ENCODE measurements at regions not wholly inside any gene's neighbourhood (a gene's known extent, or its start where the extent isn't known, plus 50 kb on each side); places are given as distances from the start of the nearest gene placed in this dataset.
"Not testable (repeated sequence)": the region's sequence is repeated elsewhere in the genome, so short reads cannot be mapped to it uniquely, and the experiment has no call there.

DNA sequence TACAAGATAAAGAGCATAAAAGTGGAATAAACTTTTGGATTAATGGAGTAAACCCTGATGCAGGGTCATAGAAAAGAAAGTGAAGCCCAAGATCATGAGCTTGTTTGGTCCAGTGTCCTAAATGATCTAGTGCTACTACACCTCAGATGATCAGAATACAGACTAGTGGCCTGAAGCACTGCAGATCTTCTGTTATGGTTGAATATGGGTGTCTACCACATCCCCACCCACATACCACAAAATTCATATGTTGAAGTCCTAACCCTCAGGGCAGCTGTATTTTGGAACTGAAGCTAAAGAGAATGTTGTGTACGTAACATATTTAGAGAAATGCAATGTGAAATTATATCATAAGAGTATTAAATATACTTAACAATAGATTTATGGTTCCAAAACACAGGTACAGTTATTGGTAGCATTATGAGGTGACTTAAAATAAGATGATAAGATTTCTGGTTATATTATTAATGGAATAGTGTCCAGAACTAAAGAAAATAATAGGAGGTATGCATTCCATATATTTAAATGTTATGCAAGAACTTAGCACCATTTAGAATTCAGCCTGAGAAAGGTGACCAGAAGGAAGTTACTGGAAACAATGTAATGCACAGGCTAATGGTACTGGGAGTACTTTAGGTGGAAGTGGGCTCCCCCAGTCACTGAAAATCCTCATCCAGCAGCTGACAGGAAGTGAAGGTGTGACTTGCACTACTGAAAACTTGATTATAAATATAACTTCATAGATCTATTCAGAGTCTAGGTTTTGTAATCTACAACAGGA is 1155.1 kb downstream of the TAF11L14 start:
- no peak for DNase-seq (ENCODE audit: low read depth, low spot score)

DNA sequence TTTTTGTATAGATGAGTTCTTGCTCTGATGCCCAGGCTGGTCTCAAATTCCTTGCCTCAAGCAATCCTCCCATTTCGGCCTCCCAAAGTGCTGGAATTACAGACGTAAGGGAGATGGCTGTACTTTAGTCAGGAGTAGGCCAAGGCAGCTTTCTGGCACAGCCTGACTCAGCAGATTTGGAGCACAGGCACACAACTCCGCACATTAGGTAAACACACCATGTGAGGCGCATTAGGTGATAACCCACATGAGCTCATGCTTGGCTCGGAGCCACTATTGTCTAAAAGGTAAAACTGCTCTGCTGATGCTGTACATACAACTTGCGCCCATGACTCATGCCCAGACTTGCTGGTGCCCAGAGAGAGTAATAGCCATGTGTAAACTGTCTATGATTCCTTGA is 1157.9 kb downstream of the TAF11L14 start:
- DNase-seq (ENCODE audit: low read depth, low spot score): no peak

DNA sequence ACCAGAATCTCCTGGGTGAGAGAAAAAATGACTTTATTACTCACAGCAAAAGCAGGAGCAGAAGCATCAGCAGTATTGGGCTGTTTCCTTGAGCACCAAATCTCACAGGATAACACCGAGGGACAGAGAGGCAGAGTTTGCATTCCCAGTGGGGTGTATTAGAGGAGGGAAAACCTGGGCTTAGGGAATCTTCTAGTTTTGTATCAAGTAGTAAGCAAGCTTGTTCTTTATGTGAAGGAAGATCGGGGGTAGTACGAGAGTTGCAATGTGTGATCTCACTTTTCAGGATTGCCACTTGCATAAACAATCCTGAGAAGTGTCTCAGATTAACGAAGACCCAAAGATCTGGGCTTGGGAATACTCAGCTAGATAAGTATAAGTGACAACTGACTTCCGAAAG is 1163.0 kb downstream of the TAF11L14 start:
- no peak for DNase-seq (ENCODE audit: low read depth, low spot score)

DNA sequence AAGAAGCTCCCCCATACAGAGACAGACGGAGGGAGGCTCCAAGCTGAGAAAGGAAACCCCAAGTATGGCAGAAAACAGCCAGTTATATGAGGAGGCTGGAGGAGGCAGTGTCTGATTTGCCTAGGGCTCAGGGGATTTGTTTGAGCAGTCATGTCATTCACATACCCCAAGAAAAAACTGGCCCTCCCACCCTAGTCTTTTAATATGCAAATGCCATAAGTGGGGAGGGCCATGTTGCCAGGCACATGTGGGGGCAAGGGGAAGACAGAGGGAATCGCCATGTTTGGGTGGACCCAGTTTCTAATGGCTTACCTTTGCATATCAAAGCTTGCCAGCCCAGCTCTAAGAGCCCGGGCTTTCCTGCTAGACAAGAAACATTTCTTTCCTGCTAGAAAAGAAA is 1163.8 kb downstream of the TAF11L14 start:
- no peak for DNase-seq (ENCODE audit: low read depth, low spot score)

DNA sequence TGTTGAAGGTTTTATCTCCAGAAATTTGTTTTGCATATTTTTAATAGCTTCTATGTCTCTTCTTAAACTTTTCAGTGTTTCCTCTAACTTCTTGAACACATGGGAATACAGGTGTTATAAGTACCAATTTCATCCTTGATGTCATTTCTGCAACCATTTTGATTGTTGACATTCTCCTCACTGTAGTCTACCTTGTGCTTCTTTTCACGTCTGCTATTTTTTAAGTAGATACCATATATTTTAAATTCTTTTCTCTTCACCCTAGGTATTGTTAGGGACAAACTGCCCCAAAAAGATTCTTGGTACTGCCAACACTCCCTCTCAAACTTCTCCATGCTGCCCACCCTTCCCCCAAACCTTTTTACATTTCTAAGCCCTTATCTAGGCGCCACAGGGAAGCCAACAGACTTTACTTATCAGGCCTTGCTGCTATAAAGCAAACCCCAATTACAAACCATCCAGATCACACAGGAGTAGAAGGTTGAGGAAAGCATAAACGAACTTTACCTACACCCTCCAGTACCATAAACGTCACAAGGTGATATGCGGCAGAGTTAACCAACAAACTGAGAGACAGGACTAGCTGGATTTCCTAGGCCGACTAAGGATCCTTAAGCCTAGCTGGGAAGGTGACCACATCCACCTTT is 1165.3 kb downstream of the TAF11L14 start:
- no peak for DNase-seq (ENCODE audit: low read depth, low spot score)

DNA sequence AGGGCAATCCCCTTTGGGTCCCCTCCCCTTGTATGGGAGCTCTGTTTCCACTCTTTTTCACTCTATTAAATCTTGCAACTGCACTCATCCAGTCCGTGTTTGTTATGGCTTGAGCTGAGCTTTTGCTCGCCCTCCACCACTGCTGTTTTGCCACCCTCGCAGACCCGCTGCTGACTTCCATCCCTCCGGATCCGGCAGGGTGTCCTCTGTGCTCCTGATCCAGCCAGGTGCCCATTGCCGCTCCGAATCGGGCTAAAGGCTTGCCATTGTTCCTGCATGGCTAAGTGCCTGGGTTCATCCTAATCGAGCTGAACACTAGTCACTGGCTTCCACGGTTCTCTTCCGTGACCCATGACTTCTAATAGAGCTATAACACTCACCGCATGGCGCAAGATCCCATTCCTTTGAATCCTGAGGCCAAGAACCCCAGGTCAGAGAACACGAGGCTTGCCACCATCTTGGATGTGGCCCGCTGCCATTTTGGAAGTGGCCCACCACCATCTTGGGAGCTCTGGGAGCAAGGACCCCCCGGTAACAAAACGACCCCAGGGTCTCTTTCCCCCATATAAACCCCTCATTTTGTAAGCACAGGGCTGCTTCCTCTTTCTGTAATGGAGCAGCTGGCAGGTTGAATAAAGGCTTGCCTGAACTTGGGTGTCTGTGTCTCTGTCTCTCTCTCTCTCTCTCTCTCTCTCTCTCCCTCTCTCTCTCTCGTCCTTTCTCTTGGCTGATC is 1166.2 kb downstream of the TAF11L14 start:
- DNase-seq (ENCODE audit: low read depth, low spot score): no peak

DNA sequence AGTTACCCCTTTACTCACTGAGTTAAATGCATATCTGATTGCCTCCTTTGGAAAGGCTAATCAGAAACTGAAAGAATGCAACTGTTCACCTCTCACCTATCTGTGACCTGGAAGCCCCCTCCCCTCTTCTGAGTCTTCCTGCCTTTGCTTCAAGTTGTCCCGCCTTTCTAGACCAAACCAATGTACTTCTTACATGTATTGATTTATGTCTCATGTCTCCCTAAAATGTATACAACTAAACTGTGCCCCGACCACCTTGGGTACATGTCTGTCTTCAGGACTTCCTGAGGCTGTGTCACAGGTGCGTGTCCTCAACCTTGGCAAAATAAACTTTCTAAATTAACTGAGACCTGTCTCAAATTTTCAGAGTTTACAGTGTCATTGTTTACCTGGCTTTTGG is 1167.2 kb downstream of the TAF11L14 start:
- DNase-seq (ENCODE audit: low read depth, low spot score): not testable (repeated sequence)

DNA sequence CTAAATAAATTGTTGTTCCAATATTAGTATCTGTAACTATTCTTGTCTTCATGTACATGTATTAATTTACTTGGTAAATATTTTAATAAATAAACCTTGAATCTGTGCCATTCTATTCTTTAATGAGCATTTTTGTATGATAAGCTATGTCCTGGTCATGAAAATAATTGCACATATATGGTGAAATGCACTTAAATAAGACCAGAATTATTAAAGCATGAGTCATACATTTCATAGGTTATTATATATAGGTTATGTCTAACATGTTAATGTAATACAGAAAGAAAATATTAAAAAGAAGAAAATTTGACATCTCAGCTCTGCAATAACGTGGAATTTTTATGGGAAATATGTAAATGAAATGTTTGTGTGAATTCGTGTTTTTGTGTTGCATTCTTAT is 1168.1 kb downstream of the TAF11L14 start:
- no peak for DNase-seq (ENCODE audit: low read depth, low spot score)

DNA sequence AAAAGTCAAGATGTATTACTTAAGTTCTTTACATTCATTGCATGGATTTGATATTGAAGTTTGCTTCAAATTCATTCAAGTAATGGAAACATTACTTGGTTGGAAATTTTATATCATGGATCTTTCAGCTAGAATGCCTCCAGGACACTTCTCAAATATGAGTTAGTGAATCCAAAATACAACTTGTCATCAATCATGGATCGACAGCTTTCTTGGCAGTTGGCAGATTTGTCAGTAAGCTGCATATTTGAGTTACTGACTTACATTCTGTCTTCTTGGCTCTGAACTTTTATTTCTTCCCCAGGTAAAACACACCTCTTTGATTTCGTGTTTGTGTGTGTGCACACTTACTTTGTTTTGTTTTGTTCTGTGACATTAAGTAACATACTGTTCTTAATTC is 1171.1 kb downstream of the TAF11L14 start:
- no peak for DNase-seq (ENCODE audit: low read depth, low spot score)

DNA sequence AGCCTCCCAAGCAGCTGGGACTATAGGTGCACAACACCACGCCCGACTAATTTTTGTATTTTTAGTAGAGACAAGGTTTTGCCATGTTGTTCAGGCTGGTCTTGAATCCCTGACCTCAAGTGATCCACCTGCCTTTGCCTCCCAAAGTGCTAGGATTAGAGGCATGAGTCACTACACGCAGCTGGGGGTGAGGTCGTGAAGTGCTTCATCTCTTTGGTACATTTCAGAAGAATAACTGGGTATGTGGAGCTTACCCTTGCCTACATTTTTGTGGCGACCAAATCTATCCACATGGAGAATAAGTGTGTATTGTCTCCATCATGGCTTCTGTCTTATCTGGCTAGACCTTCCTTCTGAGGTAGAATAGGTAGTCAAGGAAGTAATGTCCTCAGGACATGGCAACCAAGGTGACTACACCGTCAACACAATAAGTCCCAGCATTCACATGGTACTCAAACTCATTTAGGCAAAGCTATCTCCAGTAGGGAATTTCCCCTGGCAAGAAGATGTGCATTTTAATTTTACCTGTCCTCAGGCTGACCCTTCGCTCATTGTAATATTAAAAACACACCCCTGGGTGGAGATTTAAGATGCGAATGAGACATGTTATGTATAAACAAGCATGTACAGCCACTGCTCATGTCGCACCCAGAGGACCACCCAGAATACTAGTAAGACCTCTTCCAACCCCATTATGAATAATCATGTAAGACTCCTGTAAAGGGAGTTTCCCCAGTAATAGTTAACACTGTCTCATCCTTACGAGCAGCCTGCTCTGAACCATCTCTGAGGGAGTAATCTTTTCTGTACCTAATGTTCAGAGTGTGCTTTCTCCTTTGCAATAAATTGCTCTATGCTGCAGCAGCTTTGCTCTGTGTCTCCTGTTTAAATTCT is 1173.2 kb downstream of the TAF11L14 start:
- no peak for DNase-seq (ENCODE audit: low read depth, low spot score)

DNA sequence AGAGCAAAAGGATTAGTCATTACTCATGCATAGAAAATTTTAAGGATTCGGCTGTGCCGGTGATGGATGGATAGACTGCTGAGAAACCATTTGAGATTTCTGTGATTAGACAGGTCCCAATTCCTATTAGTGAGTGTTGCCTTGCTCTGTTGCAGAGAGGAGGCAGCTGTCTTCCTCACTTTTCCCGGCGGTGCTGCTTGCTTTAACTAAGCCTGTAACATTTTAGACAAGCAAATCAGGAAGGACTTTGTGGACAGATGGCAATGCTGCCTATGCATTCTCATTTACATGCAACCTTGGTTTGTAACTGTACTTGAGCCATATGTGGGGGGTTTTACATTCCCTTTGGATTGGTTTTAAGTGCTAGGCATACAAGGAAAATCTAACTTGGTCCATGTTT is 1176.3 kb downstream of the CDH18 start:
- DNase-seq (ENCODE audit: low read depth, low spot score): no peak

DNA sequence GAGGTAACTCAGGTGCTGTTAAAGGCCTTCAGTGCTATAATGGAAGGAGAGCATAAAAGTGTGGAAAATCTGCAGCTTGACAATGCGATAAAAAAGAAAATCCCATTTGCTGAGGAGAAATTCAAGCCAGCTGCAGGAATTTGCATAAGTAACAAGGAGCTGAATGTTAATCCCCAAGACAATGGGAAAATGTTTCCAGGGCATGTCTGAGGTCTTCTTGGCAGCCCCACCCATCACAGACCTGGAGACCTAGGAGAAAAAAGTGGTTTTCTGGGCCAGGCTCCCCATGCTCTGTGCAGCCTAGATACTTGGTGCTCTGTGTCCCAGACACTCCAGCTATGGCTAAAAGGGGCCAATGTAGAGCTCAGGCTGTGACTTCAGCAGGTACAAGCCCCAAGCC is 1159.6 kb downstream of the CDH18 start:
- DNase-seq (ENCODE audit: low read depth, low spot score): no peak

DNA sequence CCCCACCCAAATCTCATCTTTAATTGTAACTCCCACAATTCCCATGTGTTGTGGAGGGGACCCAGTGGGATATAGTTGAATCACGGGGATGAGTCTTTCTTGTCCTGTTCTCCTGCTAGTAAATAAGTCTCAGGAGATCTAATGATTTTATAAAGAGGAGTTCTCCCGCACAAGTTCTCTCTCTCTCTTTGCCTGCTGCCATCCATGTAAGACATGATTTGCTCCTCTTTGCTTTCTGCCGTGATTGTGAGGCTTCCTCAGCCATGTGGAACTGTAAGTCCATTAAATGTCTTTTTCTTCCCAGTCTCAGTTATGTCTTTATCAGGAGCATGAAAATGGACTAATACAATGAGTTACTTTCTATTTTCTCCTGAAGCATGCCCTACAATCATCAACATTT is 1158.5 kb downstream of the CDH18 start:
- no peak for DNase-seq (ENCODE audit: low read depth, low spot score)

DNA sequence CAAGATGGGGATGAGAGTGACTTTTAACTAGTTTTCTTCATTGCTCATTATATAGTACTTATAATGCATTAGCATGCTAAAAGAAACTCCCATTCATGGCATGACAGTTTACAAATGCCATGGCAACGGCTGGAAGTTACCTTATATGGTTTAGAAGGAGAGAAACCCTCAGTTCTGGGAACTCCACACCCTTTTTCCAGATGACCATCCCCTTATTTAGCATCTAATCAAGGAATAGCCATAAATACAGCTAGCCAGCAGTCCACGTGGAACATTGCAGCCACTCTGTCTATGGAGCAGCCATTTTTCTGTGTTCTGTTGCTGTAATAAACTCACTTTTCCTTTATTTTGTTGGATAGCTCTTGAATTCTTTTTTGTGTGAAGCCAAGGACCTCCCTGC is 1137.8 kb downstream of the CDH18 start:
- no peak for DNase-seq (ENCODE audit: low read depth, low spot score)

DNA sequence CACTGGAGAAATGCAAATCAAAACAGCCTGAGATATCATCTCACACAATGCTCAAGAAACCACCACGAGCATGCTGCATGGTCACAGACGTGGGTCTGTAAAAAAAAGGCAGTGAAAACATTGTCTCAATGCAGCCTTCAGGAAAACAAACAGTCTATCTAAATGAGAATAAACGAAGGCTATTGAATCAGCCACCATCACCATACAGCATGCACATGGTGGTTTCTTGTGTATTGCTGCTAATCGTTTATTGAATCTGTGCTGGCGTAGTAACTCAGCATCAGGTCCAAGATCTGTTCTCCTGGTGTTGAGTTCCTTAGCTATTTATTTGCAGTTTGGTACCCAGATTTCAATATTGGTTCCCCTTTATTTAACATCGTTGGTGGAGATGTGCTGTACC is 1115.0 kb downstream of the CDH18 start:
- no peak for DNase-seq (ENCODE audit: low read depth, low spot score)

DNA sequence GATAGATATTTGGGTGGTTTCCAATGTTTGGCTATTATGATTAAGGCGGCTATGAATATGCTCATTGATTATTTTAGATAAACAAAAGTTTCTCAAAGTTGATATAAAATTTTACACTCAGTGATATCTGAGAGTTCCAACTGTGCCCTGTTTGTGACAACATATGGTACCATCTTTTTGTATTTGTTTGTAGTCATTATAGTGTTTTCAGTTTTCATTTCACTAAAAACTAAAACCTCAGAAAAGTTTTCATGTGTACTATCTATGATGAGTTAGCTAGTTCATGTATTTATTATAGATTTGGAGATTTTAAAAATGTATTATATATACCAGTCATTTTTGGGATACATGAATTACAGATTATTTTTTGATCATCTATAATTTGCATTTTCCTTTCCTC is 1111.4 kb downstream of the CDH18 start:
- no peak for DNase-seq (ENCODE audit: low read depth, low spot score)

DNA sequence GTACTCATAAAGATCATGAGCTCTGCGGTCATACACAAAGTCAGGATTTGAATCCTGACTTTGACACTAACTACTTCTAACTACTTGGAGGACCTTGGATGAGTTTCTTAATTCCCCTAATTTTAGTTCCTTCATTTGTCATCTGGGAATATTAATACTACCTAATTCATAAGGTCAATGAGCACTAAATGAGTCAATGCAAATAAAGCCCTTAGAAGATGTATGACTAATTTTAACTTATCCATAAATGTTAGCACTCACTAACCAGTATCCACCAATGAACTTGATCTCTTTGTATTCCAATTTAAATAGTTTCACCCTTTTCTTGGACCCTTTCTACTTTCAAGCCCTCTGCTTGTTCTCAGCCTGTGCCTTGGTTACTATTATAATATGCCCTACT is 1106.4 kb downstream of the CDH18 start:
- DNase-seq (ENCODE audit: low read depth, low spot score): no peak

DNA sequence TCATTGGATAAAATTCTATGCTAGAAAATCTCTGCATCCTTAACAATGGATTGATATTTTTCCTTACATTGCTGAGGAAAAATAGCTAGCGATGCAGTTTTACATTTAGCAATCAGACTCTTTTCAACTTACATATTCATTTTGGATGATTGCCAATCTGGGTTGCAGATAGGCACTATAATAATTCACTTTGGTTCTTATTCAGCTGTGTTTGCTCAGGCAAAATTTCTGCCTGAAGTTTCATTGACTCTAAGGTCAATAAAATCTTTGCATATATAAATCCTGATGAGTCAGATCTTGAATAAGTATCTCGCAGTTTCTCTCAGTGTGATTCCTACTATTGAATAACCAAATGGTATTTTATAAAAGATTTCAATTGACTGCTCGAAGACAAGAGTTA is 1105.8 kb downstream of the CDH18 start:
- DNase-seq (ENCODE audit: low read depth, low spot score): no peak

DNA sequence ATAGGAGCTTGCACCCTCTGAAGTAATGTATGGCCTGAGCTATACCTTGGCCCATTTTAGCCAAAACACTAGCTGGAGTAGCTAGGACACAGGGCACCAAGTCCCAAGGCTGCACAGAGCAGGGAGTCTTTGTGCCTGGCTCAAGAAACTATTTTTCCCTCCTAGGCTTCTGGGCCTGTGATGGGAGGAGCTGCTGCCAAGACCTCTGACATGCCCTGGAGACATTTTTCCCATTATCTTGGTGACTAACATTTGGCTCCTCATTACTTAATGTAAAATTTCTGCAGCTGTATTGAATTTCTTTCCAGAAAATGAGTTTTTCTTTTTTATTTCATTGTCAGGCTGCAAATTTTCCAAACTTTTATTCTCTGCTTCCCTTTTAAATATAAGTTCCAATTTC is 1099.2 kb downstream of the CDH18 start:
- no peak for DNase-seq (ENCODE audit: low read depth, low spot score)

DNA sequence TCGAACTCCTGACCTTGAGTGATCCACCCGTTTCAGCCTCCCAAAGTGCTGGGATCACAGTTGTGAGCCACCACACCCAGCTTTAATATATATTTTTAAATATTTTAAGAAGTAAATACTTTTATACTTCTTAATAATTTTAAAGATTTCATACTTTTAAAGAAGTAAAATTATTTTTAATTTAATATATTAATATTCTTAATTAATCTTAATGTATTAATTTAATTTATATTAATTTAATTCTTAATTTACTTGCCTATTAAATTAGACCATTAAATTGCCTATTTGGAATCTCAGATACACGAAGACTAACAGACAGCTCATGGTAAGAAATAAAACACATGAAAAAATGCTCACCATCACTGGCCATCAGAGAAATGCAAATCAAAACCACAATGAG is 1087.4 kb downstream of the CDH18 start:
- no peak for DNase-seq (ENCODE audit: low read depth, low spot score)

DNA sequence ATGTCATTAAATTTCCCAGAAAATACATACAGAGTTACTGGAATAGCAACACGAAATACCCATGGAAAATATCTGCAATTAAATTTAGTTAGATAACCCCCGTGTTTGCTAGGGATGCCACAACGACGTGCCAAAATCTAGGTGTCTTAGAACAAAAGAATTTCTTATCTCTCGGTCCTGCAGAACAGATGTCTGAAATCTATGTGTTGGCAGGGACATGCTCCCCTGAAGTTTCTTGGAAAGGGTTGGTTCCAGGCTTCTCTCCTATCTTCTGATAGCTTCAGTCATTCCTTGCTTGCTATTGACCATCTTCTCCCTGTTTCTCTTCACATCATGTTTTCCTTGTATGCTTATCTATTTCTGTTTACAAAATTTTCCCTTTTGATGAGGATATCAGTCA is 1067.0 kb downstream of the CDH18 start:
- DNase-seq (ENCODE audit: low read depth, low spot score): no peak

DNA sequence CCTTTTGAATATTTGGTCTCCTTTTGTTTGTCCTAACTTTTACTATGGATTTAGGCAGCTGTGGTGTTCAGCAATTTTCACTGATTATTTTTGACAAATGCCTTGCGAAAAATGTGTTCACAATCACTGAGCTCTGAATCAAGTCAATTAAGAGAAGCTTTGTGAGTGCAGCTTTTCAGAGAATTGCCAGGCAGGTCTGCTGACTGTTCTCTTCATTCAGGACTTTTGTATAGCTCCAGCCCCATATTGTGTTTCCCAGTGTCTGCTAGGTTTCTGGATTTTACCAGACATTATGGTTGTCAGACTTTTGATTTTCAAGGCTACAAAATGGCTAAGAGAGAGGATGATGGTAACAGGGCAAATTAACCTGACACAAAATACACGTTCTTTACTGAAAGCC is 1055.9 kb downstream of the CDH18 start:
- no peak for DNase-seq (ENCODE audit: low read depth, low spot score)

Measured in smooth muscle cell of the brain vasculature (primary cell).